ENCODE measurements at regions not wholly inside any gene's neighbourhood (a gene's known extent, or its start where the extent isn't known, plus 50 kb on each side); places are given as distances from the start of the nearest gene placed in this dataset.

GRCh38 chr4:125262079-125262478, 52.7 kb upstream of the FAT4 start:
- dilution Hi-C loops (cut with MboI; ENCODE audit: extremely low pct_ligation_motif_present, low sequenced_read_pairs) (no loop called here), intact Hi-C loops (cut with micrococcal nuclease) (no loop called here)
- no peak for TF ChIP-seq FOS (IDR thresholded peaks at IDR 0.05; ENCODE audit: borderline replicate concordance, insufficient read depth, low read length)
- TF ChIP-seq GATA2 (IDR thresholded peaks at IDR 0.05; ENCODE audit: insufficient read depth, insufficient read length, low read depth, low read length), result no peak
- no peaks in the 10 kb centered on the region for H3K4me1 ChIP-seq (ENCODE audit: control insufficient read depth, extremely low read depth, insufficient read depth, low read length)
- FAIRE-seq (no peak), DNase-seq (ENCODE audit: low read depth, low spot score) (no peak)
- no peaks in the 10 kb centered on the region for H3K79me2 ChIP-seq (ENCODE audit: control insufficient read depth, insufficient read depth, low read length)
- H2AFZ ChIP-seq (ENCODE audit: low read depth, low read length), result no peak overlapping the region
- H3K4me2 ChIP-seq (ENCODE audit: insufficient read depth, low read length), result no peak overlapping the region
- H4K20me1 ChIP-seq (replicated peaks; ENCODE audit: control insufficient read depth, extremely low read depth, insufficient read depth, low read length), result no peaks in the 10 kb centered on the region
- no TSS peak for BruUV-seq (replicated peaks)
- no peaks in the 10 kb centered on the region for H3K27me3 ChIP-seq (ENCODE audit: control insufficient read depth in 2 of 2, insufficient read depth in 2 of 2, low read length in 2 of 2)
- CTCF ChIA-PET, result no interaction called here
- no peaks in the 10 kb centered on the region for H3K9me1 ChIP-seq (replicated peaks; ENCODE audit: control insufficient read depth, extremely low read depth, insufficient read depth, low read length)
- POLR2A ChIA-PET, result no interaction called here
- no peaks in the 10 kb centered on the region for H3K9me3 ChIP-seq (replicated peaks; ENCODE audit: control insufficient read depth, insufficient read depth, low read length)
- no peak overlapping the region for H3K27ac ChIP-seq (ENCODE audit: insufficient read depth, low read depth, low read length)
- no peak overlapping the region for H3K4me3 ChIP-seq (replicated peaks in 1 of 3; ENCODE audit: insufficient read depth in 1 of 3, low read depth in 1 of 3, low read length in 3 of 3)
- H3K9ac ChIP-seq (replicated peaks; ENCODE audit: extremely low read depth, insufficient read depth, low read length), result no peak overlapping the region
- no peaks in the 10 kb centered on the region for H3K36me3 ChIP-seq (ENCODE audit: control insufficient read depth in 2 of 2, extremely low read depth in 1 of 2, insufficient read depth in 2 of 2, low read length in 2 of 2)

- Histone ChIP-seq H3K4me3 (replicated peaks in 1 of 3; ENCODE audit: insufficient read depth in 1 of 3, low read depth in 1 of 3, low read length in 3 of 3) (no peak overlapping the region), H3K9ac (replicated peaks; ENCODE audit: extremely low read depth, insufficient read depth, low read length) (no peak overlapping the region), H3K27ac (ENCODE audit: insufficient read depth, low read depth, low read length) (no peak overlapping the region), H4K20me1 (replicated peaks; ENCODE audit: control insufficient read depth, extremely low read depth, insufficient read depth, low read length) (no peaks in the 10 kb centered on the region), H2AFZ (ENCODE audit: low read depth, low read length) (no peak overlapping the region), H3K4me2 (ENCODE audit: insufficient read depth, low read length) (no peak overlapping the region), H3K27me3 (ENCODE audit: control insufficient read depth in 2 of 2, insufficient read depth in 2 of 2, low read length in 2 of 2) (no peaks in the 10 kb centered on the region), H3K4me1 (ENCODE audit: control insufficient read depth, extremely low read depth, insufficient read depth, low read length) (no peaks in the 10 kb centered on the region), H3K9me1 (replicated peaks; ENCODE audit: control insufficient read depth, extremely low read depth, insufficient read depth, low read length) (no peaks in the 10 kb centered on the region), H3K36me3 (ENCODE audit: control insufficient read depth in 2 of 2, extremely low read depth in 1 of 2, insufficient read depth in 2 of 2, low read length in 2 of 2) (no peaks in the 10 kb centered on the region), H3K9me3 (replicated peaks; ENCODE audit: control insufficient read depth, insufficient read depth, low read length) (no peaks in the 10 kb centered on the region), H3K79me2 (ENCODE audit: control insufficient read depth, insufficient read depth, low read length) (no peaks in the 10 kb centered on the region)
- FAIRE-seq (no peak), DNase-seq (ENCODE audit: low read depth, low spot score) (no peak)
- no TSS peak for BruUV-seq (replicated peaks)
- TF ChIP-seq GATA2 (IDR thresholded peaks at IDR 0.05; ENCODE audit: insufficient read depth, insufficient read length, low read depth, low read length) (no peak), JUN (IDR thresholded peaks at IDR 0.05; ENCODE audit: borderline replicate concordance, insufficient read depth, insufficient read length, low read depth) (no peak)
- ChIA-PET CTCF (no interaction called here), POLR2A (no interaction called here)
- dilution Hi-C loops (cut with MboI; ENCODE audit: extremely low pct_ligation_motif_present, low sequenced_read_pairs), result no loop called here
- intact Hi-C loops (cut with micrococcal nuclease), result no loop called here
Measured at GRCh38 chr4:125254106-125254505, 60.6 kb upstream of the FAT4 start.
